Lung (tissue), 11 donors: ENCODE measurements at regions not wholly inside any gene's neighbourhood (a gene's known extent, or its start where the extent isn't known, plus 50 kb on each side); places are given as distances from the start of the nearest gene placed in this dataset.

ENCODE experiments used
- ATAC-seq: fragments of 200-7000 bp; cut with Tn5 transposase; one replicate; pipeline ENCODE4 v1.9.1; 2020; ENCODE audit warnings: moderate number of reproducible peaks; ENCODE audit not compliant: insufficient read depth, low FRiP score
- DNase-seq, 3 donors: peaks; one replicate each; pipeline ENCODE4 v3.0.0-alpha.2; 2013 to 2017
- H3K27ac ChIP-seq, 2 donors: one replicate each; pipeline ENCODE4 v1.5.1; 2013; ENCODE audit warnings: mild to moderate bottlenecking in 2 of 2, moderate library complexity in 2 of 2, control low read depth in 1 of 2, inconsistent platforms in 1 of 2, low read depth in 1 of 2, low read length in 1 of 2
- H3K27me3 ChIP-seq, 3 donors: one replicate each; pipeline ENCODE4 v1.5.1; 2013; ENCODE audit warnings: low read length in 2 of 3; ENCODE audit not compliant: control insufficient read depth in 3 of 3, insufficient read depth in 3 of 3
- H3K36me3 ChIP-seq, 4 donors: one replicate each; pipeline ENCODE4 v1.5.1; 2013; ENCODE audit warnings: low read length in 4 of 4, mild to moderate bottlenecking in 1 of 4, moderate library complexity in 1 of 4; ENCODE audit not compliant: control insufficient read depth in 4 of 4, insufficient read depth in 4 of 4
- H3K4me1 ChIP-seq, 5 donors: one replicate each; pipeline ENCODE4 v1.5.1; 2013; ENCODE audit warnings: low read length in 5 of 5, mild to moderate bottlenecking in 2 of 5, moderate library complexity in 1 of 5; ENCODE audit not compliant: control insufficient read depth in 5 of 5, insufficient read depth in 5 of 5
- H3K4me3 ChIP-seq: one replicate; pipeline ENCODE4 v1.5.1; 2013; ENCODE audit warnings: mild to moderate bottlenecking, control low read depth, moderate library complexity
- H3K9ac ChIP-seq, 2 donors: one replicate each; pipeline ENCODE4 v1.5.1; 2013; ENCODE audit warnings: low read length in 2 of 2, control low read depth in 1 of 2; ENCODE audit not compliant: insufficient read depth in 1 of 2
- H3K9me3 ChIP-seq, 4 donors: one replicate each; pipeline ENCODE4 v1.5.1; 2013; ENCODE audit warnings: low read length in 3 of 4, mild to moderate bottlenecking in 1 of 4, moderate library complexity in 1 of 4; ENCODE audit not compliant: control insufficient read depth in 4 of 4, insufficient read depth in 3 of 4
- WGBS, 2 donors: extraction: QIAGEN DNeasy Blood & Tissue Kit; methylation state at CpG; one replicate each; pipeline ENCODE4 v1.1.7; 2013; 5-methylcytosine and 5-hydroxymethylcytosine counted together
- TF ChIP-seq, protein P1 (sequence below): IDR thresholded peaks from 2 replicates; pipeline ENCODE4 v1.5.1; 2012; ENCODE audit warnings: mild to moderate bottlenecking; ENCODE audit errors: control extremely low read depth, extremely low read depth
- donor health status: control.
- donor health status: control.
- donor health status: Bipolar disorder and iron deficiency.
- donor health status: healthy.
- donor health status: DM: yes; HTN: yes; CAD: no.

- ATAC-seq (no peak), DNase-seq (no peak)
- Histone ChIP-seq H3K36me3 (no peaks in the 10 kb centered on the region), H3K4me3 (no peak overlapping the region), H3K27me3 (no peaks in the 10 kb centered on the region), H3K9ac (no peak overlapping the region), H3K9me3 (no peaks in the 10 kb centered on the region), H3K27ac (no peak overlapping the region), H3K4me1 (no peaks in the 10 kb centered on the region)
- TF ChIP-seq, protein P1, sequence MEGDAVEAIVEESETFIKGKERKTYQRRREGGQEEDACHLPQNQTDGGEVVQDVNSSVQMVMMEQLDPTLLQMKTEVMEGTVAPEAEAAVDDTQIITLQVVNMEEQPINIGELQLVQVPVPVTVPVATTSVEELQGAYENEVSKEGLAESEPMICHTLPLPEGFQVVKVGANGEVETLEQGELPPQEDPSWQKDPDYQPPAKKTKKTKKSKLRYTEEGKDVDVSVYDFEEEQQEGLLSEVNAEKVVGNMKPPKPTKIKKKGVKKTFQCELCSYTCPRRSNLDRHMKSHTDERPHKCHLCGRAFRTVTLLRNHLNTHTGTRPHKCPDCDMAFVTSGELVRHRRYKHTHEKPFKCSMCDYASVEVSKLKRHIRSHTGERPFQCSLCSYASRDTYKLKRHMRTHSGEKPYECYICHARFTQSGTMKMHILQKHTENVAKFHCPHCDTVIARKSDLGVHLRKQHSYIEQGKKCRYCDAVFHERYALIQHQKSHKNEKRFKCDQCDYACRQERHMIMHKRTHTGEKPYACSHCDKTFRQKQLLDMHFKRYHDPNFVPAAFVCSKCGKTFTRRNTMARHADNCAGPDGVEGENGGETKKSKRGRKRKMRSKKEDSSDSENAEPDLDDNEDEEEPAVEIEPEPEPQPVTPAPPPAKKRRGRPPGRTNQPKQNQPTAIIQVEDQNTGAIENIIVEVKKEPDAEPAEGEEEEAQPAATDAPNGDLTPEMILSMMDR, result no peak
Observed at GRCh38 chr17:53527473-53527872, 295.3 kb upstream of the KIF2B start.

DNA sequence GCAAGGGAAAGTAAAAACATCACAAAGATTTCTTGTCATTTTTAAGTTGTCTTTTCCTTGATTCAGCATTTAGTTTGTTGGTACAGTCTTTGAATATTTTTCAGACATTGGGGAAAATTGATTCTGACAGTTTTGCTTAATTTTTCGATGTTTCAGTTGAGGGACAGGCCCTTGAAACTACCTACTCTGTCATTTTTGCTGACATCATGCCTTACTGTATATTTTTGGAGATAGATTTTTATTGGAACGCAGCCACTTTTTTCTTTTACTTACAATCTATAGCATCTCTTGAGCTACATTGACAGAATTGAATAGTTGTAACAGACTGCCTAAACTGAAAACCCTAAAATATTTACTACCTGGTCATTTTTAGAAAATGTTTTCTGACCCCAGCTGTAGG lies 297.1 kb upstream of the KIF2B start:
- DNase-seq (no peak), ATAC-seq (no peak)
- no peak overlapping the region for H3K4me3 ChIP-seq
- H3K27me3 ChIP-seq, result no peaks in the 10 kb centered on the region
- H3K36me3 ChIP-seq, result no peaks in the 10 kb centered on the region
- no peak overlapping the region for H3K9ac ChIP-seq
- H3K9me3 ChIP-seq, result no peaks in the 10 kb centered on the region
- no peak overlapping the region for H3K27ac ChIP-seq
- TF ChIP-seq, protein P1, result no peak
- no peaks in the 10 kb centered on the region for H3K4me1 ChIP-seq
- WGBS, 2 donors, result 79 to 84% methylated on average over 2 of the region's 2 CpGs

DNA sequence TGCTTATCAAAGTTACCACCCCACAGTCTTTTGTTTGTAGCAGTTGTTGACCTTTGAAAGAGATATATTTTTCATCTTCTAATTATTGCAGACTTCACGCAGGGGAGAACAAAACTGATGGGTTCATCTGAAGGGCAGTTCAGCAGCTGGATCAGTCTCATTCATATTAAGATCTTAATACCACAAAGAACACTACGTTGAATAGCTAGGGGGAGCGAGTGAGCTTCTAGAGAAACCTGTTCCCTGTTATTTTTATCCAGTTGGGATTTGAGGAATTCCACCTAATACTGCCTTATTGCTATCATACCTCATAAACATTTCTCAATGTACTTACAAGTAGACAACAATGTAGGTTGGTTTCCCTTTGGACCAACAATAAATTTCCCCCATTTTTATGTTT lies 306.1 kb upstream of the KIF2B start:
- TF ChIP-seq, protein P1, result no peak
- no peaks in the 10 kb centered on the region for H3K27me3 ChIP-seq
- WGBS, 2 donors, result 23 to 31% methylated on average over 3 of the region's 3 CpGs
- H3K36me3 ChIP-seq, result no peaks in the 10 kb centered on the region
- H3K4me3 ChIP-seq, result no peak overlapping the region
- no peak overlapping the region for H3K9ac ChIP-seq
- no peak overlapping the region for H3K27ac ChIP-seq
- ATAC-seq, result no peak
- no peaks in the 10 kb centered on the region for H3K4me1 ChIP-seq
- peak in 2 of 3 donors; percentile 0 to 4 for DNase-seq
- no peaks in the 10 kb centered on the region for H3K9me3 ChIP-seq

GRCh38 chr17:53499277-53499676 lies 323.4 kb upstream of the KIF2B start:
- Histone ChIP-seq H3K27me3 (no peaks in the 10 kb centered on the region), H3K9ac (no peak overlapping the region), H3K9me3 (no peaks in the 10 kb centered on the region), H3K4me3 (no peak overlapping the region), H3K4me1 (no peaks in the 10 kb centered on the region), H3K27ac (no peak overlapping the region), H3K36me3 (no peaks in the 10 kb centered on the region)
- no peak for DNase-seq
- WGBS, 2 donors, result 83 to 89% methylated on average over 2 of the region's 2 CpGs
- TF ChIP-seq, protein P1, result no peak
- ATAC-seq, result no peak
